Muscle of back (tissue), 3 donors: ENCODE measurements at regions not wholly inside any gene's neighbourhood (a gene's known extent, or its start where the extent isn't known, plus 50 kb on each side); places are given as distances from the start of the nearest gene placed in this dataset.
"Not testable (repeated sequence)": the region's sequence is repeated elsewhere in the genome, so short reads cannot be mapped to it uniquely, and the experiment has no call there.

Experiments used
- DNase-seq, 3 donors: peaks; one replicate each; pipeline versions ENCODE4 v3.0.0 to v3.0.0-alpha.2; 2013

GRCh38 chr6:140398076-140398475 lies 1023.6 kb upstream of the CITED2 start:
- DNase-seq = peak in 1 of 3 donors; percentile 9

- DNase-seq = no peak
Observed at GRCh38 chr6:140397106-140397505, 1022.7 kb upstream of the CITED2 start.

GRCh38 chr6:140393665-140394540 lies 1019.5 kb upstream of the CITED2 start:
- peak in 1 of 3 donors; percentile 28 for DNase-seq

GRCh38 chr6:140388815-140389214 lies 1014.4 kb upstream of the CITED2 start:
- DNase-seq = no peak

- no peak for DNase-seq
Observed at GRCh38 chr6:140388192-140388802, 1013.8 kb upstream of the CITED2 start.

- no peak for DNase-seq
Observed at GRCh38 chr6:140385679-140386078, 1011.2 kb upstream of the CITED2 start.

GRCh38 chr6:140382355-140382754 lies 1007.9 kb upstream of the CITED2 start:
- no peak for DNase-seq

DNA sequence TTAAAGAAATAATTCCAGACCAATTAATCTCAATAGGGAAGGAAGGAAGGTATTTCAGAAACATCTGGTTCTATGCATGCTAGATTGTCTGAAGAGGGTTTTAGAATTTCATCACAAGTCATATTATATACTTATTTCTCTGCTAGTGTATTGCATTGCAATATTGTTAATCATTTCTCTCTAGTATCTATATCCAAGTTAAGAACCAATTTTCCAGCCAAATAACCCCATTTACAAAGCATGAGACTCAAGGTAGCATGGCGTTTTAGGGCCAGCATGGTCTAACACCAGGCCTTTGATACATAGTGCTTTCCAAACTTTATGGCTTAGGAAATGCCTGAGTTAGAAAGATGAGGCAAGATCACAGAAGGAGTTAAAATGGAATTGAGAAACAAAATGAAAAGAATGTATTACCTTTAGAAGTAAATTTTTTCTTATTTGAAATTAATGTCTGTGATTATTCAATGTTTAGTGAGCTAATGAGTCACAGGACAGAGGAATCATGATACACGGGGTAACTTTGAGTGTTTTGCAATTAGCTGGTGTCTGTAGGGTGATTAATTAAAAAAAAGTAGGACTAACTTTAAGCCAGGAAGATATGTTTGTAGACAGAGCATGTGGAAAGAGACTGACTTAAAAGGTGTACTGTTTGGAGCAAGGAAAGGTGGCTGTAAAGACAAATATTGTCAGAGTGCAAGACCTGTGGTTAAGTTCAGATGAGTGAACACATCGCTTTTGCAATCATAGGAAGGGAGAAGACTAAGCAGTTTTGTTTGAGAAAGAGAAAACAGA lies 1006.2 kb upstream of the CITED2 start:
- no peak for DNase-seq

GRCh38 chr6:140379919-140380318 lies 1005.5 kb upstream of the CITED2 start:
- DNase-seq = no peak

GRCh38 chr6:140376209-140376608 lies 1001.8 kb upstream of the CITED2 start:
- no peak for DNase-seq

DNA sequence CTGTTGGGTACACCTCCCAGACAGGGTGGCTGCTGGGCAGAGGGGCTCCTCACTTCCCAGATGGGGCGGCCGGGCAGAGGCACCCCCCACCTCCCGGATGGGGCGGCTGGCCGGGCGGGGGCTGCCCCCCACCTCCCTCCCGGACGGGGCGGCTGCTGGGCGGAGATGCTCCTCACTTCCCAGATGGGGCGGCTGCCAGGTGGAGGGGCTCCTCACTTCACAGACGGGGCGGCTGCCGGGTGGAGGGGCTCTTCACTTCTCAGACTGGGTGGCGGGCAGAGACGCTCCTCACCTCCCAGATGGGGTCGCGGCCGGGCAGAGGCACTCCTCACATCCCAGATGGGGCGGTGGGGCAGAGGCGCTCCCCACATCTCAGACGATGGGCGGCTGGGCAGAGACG lies 999.3 kb upstream of the CITED2 start:
- DNase-seq = not testable (repeated sequence)

- DNase-seq = no peak
Observed at GRCh38 chr6:140372064-140372463, 997.6 kb upstream of the CITED2 start.

- DNase-seq = peak in 1 of 3 donors; percentile 14
Observed at GRCh38 chr6:140370976-140371870, 996.8 kb upstream of the CITED2 start.

DNA sequence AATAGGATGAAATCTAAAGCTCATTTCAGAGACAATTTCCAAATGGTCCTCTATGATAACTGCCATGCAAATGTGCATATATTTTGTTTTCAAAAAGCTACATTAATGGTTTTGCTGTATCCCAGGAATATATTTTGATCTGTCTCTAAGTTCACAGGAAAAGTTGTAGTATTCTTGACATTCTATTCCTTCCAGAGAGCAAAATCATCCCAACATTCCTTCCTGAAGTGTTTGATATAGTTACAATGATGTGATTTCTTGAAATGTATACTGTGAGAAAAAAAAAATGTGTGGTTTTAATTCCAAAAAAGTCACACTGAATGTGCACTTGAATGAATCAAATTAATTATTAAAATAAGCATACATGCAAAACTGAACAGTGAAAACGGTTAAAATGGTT lies 996.0 kb upstream of the CITED2 start:
- DNase-seq = peak in 1 of 3 donors; percentile 14

DNA sequence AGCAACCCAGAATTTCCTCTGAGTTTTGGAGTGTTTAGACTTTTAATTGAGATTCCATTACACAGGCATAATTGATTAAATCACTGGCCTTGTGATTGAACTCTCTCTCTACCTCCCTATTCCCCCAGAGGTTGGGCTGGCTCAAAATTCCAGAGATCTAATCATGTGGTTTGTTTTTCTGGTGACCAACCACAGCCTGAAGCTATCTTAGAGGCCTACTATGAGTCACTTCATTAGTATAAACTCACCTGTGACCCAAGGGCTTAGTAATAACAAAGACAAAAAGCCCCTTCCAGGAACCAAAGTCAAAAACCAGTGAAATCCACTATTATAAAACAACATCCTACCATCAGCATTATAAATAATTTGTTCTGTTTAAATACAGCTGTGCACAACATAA lies 992.5 kb upstream of the CITED2 start:
- no peak for DNase-seq

DNA sequence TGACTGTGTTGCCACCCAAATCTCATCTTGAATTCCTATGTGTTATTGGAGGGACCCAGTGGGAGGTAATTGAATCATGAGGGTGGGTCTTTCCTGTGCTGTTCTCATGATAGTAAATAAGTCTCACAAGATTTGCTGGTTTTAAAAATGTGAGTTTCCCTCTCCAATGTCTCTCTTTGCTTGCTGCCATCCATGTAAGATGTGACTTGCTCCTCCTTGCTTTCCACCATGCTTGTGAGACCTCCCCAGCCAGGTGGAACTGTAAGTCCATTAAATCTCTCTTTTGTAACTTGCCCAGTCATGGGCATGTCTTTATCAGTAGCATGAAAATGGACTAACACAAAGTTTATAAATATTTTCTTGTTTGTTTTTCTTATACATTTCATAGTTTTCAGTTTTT lies 990.5 kb upstream of the CITED2 start:
- DNase-seq = no peak

- DNase-seq = no peak
Observed at GRCh38 chr6:140360651-140361050, 986.2 kb upstream of the CITED2 start.

GRCh38 chr6:140355476-140355875 lies 981.0 kb upstream of the CITED2 start:
- DNase-seq = no peak

- DNase-seq = no peak
Observed at GRCh38 chr6:140354296-140354695, 979.8 kb upstream of the CITED2 start.

DNA sequence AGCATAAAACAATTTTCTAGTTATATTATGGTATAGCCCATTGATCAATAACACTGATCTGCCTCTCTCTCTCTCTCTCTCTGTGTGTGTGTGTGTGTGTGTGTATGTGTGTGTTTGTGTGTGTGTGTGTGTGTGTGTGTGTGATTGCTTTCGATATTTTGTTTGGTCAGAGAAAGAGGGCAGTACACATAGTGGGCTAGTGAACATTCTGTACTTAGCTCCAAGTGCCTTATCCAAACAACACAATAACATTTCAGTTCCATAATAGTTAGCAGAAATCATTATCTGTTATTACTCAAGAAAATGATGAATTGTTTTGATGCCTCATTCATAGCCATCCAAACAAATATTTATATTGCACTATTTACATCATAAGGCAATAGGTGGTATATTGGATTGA lies 979.1 kb upstream of the CITED2 start:
- DNase-seq = no peak

- DNase-seq = no peak
Observed at GRCh38 chr6:140346428-140346827, 972.0 kb upstream of the CITED2 start.

DNA sequence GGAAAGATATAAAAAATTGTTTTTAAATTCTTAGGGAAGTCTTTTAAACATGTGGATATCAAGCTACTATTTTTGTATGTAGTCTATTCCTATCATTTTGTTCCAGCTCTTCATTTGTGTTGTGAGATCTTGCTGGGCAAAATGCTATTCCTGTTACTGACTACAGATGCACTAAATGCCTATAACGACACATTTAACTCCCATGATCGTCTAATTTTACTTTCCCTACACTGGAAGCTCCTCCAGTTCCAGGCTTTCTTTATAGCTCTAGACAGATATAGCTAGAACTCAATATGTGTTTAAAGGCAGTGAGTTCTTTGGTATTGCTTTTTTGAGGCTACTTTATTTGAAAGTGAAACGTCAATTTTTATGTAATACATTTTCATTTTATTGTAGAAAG lies 971.5 kb upstream of the CITED2 start:
- DNase-seq = no peak
